ENCODE measurements at regions not wholly inside any gene's neighbourhood (a gene's known extent, or its start where the extent isn't known, plus 50 kb on each side); places are given as distances from the start of the nearest gene placed in this dataset.

DNA sequence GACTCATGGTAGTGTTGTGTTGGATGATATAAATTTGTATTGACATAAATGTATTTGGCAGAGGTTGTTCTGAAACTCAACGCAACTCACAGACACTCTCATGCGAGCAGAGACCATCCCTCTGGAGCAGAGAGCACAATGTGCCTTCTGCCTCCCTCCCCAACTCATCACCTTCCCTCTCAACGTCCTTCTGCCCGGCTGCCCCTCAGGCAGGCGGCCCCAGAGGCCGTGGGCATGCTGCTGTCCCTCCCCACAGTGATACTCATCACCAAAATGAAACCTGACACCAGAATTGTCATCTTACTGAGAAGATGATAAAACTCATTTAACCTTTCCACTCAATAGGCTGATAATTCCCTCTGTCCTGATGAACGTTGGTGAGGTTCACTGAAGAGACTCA, 260.6 kb downstream of the ETS1 start:
- DNase-seq, result no peak

DNA sequence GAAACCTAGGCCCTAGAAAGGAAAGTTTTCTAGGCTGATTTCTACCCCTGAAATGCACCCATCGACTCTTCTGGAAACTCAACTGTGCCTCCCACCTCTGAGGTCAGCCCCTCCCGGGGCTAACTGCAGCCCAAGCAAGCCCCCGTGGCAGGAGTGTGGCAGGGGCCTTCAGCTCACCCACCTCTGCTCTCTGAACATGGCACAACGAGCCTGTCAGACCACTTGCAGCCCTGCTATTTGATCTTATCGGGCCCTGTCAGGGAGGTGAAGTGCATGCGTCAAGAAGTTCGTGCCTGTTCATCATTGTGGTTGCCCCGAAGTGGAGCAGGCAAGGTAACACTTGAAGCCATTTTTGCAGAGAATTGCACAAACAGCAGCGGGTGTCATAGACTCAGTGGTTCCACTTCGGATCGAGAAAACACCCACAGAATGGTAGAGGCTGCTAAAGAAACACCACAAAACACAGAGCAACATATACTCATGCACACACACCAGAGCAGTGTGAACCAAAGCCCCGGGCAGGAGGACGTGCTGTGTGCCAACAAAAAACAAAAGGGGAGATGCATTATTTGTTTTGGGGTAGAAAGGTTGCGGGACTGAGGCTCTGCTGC, 262.7 kb downstream of the ETS1 start:
- no peak for DNase-seq

DNA sequence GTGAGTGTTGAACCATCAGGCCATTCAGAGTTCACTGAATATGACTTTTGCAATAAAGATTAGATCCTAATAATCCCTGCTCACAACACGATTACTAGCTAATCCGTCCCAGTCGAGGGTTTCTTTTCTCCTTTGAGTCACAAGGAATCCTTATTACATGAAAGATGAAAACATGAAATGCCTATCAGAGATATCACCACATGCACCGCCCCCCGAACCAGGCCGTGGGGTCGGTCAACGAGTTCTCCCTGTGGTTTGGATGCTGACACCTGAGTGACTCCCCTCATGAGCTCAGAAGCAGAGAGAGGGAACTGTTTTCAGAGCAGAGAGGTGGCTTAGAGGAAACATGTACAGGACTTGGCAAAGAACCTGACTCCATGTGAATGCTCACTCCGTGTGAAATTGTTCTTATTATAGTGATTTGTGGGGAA, 263.3 kb downstream of the ETS1 start:
- DNase-seq, result no peak

DNA sequence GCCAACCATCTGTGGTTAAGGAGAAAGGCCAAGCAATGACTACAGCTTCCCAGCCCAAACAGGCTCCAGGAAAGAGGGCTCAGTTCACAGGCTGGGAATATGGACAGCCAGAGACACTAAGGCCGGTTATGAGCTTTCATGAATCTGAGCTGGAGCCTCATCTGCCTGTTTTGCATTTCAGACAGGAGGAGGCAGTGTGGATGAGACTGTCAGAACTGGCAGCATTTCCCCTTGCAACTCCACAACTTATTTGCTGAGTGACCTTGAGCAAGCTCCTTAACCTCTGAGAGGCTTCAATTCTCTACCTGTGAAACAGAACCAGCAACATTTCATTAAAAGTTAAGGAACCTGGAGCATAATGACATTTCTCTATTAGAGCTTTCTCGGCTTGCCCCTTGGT, 264.0 kb downstream of the ETS1 start:
- no peak for DNase-seq

DNA sequence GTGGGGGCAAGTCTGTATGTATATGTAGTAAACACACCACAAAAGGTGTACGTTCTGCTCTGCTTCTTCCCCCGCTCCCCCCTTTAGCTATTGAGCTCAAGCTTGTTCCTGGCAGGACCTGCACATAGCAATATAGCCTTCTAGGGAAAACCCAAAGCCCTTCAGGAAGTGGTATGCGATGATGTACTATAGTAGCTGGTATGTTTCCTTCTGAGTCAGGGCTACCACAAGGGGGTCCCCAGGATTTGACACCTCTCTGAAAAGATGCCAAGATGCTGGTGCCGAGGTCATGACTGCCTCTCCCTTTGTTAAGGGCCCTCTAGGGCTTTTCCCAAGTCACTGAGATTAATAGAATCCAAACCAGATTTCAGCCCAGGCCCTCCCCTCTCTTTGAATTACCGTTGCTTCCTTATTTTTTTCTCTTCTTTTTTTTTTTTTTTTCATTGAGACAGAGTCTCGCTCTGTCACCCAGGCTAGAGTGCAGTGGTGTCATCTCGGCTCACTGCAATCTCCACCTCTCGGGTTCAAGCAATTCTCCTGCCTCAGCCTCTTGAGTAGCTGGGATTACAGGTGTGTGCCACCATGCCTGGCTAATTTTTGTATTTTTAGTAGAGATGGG, 268.4 kb downstream of the ETS1 start:
- DNase-seq, result peak; percentile 81

DNA sequence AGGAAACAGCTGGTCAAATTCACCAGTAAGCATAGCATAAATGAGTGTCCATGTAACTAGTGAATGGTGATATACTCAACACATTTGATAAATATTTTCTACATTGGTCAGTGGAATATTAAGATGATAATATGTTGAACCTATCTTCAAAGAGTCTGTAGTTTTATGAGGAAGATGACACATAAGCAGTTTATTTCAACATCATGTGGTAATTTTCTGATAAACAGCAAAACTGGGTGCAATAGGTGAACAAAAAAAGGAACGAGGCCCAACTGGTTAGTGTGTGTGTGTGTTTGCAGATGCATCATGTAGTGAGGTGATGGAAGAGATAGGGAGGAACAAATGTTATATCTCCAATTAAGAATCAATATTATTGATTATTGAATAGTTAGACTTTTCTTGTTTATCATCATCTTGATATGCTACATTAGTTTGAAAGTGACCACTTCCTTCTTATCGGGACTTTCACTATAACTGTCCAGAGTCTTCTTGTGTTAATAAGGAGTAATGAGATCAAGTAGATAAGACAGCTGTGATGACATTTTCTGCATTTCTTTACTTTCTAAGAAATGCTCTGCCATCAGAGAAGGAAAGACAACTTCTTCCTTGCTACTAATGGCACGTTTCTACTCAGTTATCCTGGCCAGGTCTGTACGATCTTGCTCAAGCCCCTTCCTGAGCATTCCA, 270.7 kb downstream of the ETS1 start:
- DNase-seq, result peak; percentile 20

DNA sequence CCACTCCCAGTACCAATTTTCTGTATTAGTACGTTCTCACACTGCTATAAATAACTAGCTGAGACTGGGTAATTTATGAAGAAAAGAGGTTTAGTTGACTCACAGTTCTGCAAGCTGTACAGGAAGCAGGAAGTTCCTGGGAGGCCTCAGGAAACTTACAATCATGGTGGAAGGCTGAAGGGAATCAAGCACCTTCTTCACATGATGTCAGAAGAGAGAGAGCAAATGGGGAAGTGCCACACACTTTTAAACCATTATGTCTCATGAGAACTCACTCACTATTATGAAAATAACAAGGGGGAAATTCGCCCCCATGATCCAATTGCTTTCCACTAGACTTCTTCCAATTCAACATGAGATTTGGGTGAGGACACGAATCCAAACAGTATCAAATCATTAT, 271.4 kb downstream of the ETS1 start:
- DNase-seq, result peak; percentile 37

DNA sequence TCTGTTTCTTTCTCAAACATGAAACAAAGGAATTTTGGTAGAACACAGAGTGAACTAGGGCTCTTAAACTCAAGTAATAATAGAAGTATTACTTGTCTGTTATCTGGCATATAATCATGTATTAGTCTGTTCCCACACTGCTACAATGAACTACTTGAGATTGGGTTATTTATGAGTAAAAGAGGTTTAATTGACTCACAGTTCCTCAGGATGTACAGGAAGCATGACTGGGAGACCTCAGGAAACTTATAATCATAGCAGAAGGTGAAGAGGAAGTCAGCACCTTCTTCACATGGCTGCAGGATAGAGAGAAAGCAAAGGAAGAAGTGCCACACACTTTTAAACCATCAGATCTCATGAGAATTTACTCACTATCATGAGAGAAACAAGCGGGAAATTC, 273.4 kb downstream of the ETS1 start:
- no peak for DNase-seq

DNA sequence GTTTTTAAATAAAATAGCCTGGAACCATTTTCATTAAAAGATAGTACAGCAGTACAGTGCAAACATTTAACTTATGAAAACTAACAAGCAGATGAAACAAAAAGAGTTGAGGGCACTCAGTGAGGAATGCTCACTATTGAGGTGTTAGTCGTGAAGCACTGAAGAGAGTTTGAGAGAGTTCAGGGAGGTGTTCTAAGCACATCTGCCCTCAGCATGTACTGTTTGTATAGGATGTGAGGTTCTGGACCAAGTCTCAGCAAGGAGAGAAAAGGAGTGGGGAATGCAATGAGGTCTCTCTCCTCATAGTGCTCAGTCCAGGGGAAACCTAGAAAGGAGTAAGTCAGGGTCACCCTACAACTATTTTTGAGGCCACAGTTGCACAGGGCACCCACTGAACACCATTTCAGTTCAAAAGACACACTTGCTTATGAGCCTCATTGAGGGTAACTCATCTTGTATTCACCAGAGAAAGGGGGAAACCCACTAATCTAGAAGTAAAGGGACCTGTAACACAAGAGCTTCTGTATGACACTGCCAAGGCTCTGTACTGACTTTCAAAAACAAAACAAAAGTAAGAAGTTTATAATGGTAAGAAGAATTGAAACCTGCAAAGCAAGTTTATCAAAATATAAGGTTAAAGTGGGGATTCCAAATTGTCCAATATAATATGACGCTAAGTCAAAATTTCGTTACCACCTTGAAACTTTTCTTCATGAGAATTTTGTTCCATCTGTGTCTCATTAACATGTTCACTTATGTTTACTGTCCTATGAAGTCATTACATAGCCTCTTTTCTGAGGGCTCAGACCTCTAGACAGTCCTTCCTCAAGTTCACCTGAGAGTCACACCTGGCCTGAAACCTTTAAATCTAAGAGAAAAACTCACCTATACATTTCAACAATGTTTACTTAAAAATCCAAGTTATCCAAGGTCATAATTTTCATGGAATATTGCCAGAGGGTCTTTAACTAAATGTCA, 275.3 kb downstream of the ETS1 start:
- no peak for DNase-seq

DNA sequence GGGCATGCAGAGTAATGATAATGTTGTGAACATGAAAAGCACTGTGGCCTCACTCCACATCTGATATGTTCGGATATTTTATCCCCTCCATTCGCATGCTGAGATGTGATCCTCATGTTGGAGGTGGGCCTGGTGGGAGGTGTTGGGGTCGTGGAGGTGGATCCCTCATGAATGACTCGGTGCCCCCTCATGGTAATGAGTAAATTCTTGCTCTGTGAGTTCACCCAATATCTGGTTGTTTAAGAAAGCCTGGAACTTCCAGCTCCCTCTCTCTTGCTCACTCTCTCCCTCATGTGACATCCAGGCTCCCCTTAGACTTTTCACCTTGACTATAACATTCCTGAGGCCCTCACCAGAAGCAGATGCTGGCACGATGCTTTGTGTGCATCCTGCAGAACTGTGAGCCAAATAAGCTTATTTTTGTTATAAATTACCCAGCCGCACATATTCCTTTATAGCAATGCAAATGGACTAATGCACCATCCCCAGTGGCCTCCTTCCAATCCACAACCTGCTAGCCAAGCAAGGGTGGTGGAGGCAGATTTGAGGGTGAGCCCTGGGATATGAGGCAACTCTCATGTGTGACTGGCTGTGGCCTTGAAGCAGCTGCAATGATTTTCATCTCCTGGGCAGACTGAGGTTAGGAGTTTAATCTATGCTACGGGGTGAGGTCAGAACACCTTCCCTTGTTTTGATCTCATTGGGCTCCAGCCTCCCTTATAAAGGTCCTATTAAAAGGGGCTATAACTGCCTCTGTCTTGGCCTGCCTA, 276.5 kb downstream of the ETS1 start:
- DNase-seq, result no peak

DNA sequence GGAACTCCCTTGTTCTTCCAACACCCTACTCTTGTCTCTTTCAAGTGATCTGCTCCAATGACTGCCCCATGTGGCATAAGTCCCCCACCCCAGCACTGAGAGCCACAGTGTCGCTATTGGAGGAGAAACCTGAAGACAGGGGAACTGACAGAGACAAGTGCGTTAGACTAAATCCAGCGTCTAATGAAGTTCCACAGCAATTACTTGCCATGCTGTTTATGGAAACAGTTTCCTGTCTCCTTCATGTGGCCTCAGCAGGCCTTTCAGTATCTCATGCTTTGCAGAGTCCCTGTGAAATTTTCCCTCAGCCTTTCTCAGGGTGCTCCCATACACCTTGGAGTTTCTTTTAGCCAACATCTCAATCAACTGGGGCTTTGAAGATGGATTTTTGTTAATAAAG, 277.4 kb downstream of the ETS1 start:
- DNase-seq, result no peak

DNA sequence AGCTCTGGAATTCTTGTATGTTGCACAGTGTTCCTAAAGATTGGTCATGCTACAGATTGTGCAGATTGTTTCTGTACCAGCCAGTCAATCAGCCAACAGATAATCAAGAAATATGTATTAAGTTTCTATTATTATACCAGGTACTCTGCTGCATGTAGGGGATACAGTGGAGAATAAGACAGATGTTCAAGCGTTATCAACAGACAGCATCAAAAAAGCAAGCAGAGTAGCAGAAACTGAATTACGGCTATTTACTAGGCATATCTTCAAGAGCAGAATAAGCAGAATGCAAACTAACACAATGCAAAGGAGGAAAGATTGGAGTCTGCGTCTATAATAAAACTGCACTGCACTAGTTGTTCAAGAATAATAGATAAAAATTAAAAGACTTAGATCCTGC, 278.6 kb downstream of the ETS1 start:
- DNase-seq, result no peak

DNA sequence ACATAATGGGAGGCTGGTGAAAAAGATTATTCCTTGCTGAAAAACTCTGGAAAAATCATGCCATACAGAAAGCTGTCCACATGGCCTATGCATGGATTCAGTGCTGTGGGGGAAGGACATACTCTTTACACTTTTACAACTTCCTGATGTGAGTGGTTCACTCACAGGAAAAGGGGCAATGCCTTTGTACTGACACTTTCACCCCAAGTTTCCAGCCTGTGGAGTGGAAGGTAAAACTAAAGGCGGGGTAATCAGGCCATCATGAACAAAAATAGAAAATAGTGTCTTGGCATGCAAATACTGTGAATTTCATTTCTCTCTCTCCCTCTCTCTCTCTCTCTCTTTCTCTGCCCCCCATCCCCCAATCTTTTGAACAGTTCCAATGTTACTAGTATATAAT, 281.8 kb downstream of the ETS1 start:
- no peak for DNase-seq

DNA sequence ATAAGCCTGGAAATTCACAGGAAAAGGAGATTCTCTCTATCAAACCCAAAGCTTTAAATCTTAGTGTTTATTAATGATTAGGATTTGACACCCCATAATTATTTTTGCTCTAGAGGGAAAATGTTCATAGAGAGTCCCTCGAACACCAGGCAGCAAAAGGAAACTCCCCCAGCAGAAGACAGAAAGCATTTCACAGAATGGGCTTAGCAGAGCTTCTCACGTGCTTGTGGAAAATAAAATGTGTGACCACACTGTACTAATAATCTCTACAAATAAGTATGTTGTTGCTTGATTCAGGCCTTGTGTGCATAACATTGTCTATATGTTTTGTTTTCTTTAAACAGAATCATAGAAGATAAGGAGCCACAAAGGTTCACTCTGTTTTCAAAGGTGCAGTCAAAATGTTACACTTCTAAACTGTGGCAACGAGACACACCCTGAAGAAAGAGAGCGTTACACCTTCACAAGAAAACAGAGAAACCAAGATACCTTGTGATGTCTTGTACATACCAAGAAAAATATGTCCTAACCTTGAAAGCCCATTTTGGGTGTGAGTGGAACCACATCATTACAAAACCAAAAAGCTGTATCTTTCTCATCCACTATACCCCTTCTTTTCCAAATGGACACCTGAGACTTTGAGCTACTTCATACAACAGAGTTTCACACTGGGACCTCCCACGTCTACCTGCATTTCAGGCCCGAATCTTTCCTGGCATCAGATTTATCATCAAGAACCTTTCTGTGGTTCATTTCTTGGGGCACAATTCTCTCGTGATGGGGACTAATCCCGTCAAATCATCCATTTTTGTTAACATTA, 282.5 kb downstream of the ETS1 start:
- no peak for DNase-seq

DNA sequence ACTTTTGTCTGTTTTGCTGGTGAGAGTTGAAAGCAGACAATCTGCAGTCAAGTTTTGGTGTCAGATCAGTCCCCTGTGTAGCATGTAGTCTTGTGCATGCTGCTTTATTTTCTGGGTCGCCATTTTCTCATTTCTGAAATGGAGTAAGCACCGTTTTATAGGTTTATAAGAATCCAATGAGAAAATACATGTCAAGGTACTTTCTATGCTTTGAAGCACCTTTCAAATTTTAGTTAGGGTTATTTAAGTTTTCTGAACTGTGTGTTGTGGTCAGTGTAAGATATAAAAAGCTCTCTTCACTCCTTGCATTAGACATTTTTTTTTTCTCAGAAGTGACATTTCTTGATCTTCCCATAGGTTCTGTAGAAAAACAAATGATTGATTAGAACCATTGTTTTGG, 283.2 kb downstream of the ETS1 start:
- DNase-seq, result no peak

DNA sequence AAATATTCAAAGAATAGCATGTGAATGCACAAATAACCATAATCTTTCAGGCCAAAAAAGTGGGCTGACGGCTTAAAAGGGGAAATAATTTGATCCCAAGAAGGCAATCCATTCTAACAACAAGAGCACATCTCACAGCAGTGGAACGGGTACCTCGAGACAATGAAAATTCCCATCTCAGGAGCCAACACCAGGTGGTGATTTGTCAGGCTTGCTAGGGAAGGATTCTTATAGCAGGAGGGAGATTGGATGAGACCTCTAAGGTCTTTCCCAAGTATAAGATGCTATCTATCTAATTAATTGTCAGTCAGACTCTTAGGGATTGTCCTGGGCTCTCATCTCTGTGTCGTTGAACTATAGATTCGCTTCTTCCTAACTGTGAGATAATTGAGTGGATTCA, 284.0 kb downstream of the ETS1 start:
- DNase-seq, result no peak

DNA sequence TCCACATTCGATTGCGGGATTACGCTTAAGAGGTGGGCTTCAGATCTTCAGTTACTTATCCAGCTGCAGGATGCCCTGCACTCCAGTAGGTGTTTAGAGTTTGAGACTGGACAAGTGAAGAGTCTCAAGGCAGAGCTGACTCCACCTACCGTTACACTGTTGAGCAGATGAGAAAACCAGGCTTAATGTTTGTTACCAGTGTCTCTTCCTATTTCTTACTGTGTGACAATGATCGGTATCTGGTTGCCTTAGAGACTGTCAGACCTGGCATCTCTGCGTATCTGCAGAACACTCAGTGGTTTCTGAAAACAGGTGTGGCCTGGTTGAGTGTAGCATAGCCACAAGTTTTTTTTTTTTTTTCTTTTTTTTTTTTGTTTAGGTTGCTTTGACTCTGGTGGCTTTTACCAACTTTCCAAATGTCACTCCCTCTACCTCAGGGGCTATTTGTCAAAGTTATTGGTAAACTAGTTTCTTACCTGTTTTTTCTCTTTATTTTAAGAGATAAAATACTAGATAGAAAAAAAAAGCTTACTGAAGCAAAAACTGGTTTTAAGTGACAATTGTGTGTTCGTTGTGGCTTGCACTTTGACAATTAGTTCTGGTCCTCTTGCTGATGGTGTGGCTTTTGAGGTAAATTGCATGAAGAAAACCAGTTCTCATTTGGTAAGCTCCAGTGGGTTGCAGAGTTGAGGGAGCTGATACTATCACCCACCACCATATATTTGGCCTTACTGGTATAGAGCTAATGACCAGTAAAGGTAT, 284.8 kb downstream of the ETS1 start:
- DNase-seq, result no peak

DNA sequence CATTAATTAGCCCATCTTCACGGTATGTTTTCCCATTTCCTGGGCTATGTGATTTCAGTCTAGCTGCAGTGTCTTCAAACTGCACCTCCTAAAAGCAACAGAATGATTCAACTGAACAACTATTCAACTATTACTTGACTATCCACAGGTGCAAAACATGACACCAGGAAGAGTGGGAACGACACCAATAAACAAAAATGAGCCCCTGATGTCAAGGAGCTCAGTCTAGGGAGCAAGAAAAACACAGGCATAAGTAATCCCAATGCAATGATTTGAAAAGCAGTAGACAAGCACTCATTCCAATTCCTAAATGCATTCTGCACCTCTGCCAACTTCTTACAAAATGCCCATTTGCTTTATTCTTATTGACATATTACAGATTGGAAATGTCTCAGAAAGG, 285.6 kb downstream of the ETS1 start:
- no peak for DNase-seq

DNA sequence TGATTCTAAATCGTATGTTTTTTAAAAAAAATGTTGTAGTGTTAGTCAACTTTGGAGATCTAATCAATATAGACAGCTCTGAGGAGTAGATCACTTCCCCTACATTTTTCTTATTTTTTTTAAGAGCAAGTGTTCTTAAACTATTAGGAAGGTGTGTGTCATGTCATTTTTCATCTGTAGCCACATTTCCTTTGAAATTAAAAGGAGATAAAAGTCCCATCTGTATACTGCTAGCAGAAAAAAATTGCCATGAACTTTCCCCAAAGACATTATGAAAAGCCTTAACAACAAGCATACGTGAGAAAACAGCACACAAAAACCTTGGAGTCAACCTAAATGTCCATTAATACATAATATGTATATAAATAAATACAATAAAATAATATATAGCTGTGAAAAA, 286.6 kb downstream of the ETS1 start:
- no peak for DNase-seq

DNA sequence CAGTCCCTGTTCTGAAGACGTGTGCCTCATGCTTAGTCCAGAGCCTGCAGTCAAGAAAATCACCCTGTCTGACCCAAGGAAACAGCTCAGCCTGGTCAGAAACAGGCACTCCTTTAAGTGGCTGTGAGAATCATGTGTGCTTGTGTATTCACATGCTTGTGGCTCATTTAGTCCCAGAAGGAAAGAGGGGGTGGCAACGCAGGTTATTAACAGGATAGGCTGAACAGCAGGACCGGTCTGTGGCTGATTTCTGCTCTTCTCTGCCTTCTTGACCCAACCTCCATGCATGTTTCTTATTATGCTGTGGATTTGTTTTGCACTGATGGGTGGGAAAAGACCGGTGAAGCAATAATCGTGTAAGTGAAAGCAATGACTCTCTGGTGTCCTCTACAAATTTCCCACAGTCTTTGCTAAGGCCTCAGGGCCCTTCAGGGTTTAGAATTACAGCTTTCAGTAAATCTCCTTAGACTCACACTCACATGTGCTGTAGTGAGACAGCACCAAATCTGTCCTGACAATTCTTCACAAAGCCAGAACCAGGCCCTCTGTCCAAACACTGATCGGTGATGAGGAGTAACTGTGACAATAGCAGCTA, 288.1 kb downstream of the ETS1 start:
- no peak for DNase-seq

DNA sequence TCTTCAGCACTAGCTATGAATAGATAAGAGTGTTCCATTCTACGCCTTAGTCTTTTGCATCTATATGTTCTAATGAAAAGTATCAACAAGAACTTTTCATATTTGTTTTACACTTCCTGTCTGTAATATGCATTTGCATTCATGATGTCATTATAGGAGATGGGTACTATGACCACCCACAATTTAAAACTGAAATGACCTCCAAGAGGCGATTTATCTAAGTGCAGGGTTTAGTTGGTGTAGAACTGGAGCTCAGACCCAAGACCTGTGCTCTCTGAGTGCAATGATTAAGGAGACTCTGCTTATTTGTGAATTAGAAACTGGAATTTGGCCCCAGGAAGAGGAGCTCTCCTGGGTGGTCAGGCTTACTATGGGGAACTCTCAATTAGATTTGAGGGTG, 289.1 kb downstream of the ETS1 start:
- DNase-seq, result no peak

All from suppressor macrophage treated with lipopolysaccharide for 4 hours (primary cell).